Islet of Langerhans (tissue), 1 donor: ENCODE measurements at regions not wholly inside any gene's neighbourhood (a gene's known extent, or its start where the extent isn't known, plus 50 kb on each side); places are given as distances from the start of the nearest gene placed in this dataset.
A peak's percentile ranks its signal among the peaks of the same experiment; 100 is the strongest.
"Not testable (repeated sequence)": the region's sequence is repeated elsewhere in the genome, so short reads cannot be mapped to it uniquely, and the experiment has no call there.

ENCODE experiments used
- FAIRE-seq: peaks from one replicate; lab custom pipeline; 2011; peaks lifted over from hg19 to GRCh38; lab: Jason Lieb, UNC

DNA sequence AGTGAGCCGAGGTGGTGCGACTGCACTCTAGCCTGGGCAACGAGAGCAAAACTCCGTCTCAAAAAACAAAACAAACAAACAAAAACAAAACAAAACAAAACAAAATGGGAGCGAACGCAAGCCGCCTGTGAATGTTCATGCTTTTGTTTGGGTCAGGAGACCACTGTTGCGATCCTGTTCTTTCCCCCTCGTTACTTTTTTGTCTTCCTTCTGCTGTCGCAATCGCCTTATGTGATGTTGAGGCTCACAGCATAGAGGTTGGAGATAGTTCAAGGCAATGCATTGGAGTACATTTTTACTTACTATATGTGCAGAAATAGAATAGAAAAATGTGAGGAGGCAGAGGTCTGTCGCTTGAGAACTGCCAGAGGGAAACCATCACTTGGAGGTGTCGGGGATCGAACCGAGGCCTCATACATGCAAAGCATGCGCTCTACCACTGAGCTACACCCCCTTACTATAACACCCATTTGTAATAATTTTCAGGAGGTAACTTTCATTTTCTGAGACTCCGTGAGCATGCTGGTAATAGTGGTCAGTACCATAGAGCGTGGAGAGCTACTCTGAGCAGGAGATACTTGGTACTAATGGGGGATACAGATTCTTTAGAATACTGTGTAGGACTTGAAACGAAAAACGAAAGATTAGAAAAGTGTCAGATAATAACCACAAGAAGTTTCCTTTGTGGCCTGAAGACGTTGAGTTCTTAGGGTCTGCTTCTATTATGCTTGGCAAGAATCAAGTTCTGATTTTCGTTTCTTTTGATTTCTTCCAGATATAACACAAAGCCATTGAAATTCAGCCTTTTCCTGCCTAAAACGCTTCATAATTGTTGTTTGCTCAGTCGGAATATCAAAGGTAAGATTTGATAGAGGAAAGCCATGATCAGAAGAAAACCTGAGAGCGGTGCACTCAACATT lies 121.1 kb downstream of the TRIM27 start:
- FAIRE-seq, result no peak

GRCh38 chr6:28803337-28803709 lies 120.5 kb downstream of the TRIM27 start:
- FAIRE-seq, result no peak

GRCh38 chr6:28807682-28808280 lies 116.0 kb downstream of the TRIM27 start:
- no peak for FAIRE-seq

GRCh38 chr6:28808383-28808782 lies 115.4 kb downstream of the TRIM27 start:
- FAIRE-seq, result no peak

- no peak for FAIRE-seq
Measured at GRCh38 chr6:28809947-28810658, 113.7 kb downstream of the TRIM27 start.

- FAIRE-seq, result no peak
Measured at GRCh38 chr6:28810659-28811053, 113.1 kb downstream of the TRIM27 start.

DNA sequence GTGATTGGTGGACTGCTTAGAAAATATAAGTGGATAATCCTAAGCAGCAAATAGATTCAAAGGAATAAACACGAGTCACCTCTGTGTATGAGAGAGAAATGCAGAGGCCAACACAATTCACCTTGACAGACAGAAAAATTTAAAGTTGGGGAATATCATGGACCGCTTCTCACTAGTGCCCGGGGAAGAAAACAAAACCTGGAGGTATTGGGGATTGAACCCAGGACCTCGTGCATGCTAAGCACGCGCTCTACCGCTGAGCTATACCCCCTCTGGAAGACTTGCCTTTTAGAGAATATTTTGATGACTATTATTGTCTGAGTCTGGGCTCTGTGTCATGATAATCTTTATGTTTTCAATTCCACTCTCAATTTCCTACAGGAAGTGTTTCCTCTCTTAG lies 111.9 kb downstream of the TRIM27 start:
- no peak for FAIRE-seq

- FAIRE-seq, result no peak
Measured at GRCh38 chr6:28812778-28813569, 110.8 kb downstream of the TRIM27 start.

DNA sequence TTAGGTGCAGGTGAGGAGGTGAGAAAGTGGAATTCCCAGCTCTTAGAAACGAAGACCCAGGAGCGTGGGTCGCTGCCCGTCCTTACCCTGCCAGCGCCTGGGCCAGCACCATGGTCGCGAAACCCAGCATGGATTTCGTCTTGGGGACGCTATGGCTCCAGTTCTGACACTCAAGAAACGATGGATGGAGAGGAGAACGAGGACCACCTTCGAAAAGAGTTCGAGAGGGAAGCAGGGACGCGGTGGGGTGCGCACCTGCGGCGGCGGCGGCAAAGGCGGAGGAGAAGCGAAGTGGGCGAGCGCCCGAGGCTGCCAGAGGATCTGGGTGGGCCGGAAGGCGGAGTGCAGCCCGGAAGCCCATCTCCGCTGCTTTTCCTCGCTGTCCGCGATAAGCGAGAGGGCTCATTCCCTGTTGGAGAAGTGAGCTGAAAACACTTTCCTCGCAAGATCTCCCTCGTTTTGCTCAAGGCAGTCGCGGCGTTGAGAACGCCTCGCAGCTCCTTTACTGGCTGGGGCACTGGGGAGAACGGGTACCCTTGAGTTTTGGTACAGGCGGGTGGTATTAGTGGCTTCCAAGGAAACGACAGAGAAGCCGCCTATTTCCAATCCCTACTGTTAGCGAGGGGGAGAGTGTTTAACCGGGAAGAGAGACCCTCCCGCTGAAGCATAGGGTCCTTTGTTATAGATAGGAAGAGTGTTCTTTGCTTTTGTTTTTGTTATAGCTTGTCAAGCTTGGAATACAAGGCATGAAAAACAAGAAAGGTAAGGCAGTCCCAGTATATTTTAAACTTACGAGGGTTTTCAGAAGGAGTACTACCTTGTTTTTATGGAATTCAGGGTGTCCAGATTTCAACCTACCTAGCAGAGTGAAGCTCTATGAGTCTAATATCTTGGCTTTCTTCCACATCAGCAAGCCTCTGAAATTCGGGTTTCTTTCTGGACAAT lies 109.5 kb downstream of the TRIM27 start:
- FAIRE-seq, result no peak

GRCh38 chr6:28816339-28816908 lies 107.4 kb downstream of the TRIM27 start:
- FAIRE-seq, result no peak

DNA sequence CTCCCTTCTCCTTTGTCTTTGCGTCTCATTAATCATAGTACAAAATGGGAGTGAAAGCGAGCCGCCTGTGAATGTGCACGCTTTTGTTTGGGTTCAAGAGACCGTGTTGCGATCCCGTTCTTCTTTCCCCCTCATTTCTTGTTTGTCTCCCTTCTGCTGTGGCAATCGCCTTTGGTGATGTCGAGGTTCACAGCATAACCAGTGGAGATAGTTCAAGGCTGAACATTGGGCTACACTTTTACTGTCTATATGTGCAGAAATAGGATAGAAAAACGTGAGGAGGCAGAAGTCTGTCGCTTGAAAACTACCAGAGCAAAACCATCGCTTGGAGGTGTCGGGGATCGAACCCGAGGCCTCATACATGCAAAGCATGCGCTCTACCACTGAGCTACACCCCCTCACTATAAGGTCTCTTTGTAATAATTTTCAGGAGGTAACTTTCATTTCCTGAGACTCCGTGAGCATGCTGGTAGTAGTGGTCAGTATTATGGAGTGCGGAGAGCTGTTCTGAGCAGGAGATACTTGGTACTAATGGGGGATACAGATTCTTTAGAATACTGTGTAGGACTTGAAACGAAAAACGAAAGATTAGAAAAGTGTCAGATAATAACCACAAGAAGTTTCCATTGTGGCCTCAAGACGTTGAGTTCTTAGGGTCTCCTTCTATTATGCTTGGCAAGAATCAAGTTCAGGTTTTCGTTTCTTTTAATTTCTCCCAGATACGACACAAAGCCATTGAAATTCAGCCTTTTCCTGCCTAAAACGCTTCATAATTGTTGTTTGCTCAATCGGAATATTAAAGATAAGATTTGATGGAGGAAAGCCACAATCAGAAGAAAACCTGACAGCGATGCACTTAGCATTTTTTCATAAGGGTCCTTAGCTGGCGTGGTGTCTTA lies 106.6 kb downstream of the TRIM27 start:
- FAIRE-seq, result no peak

- no peak for FAIRE-seq
Measured at GRCh38 chr6:28817808-28818145, 106.0 kb downstream of the TRIM27 start.

GRCh38 chr6:28824793-28825731 lies 98.7 kb downstream of the TRIM27 start:
- no peak for FAIRE-seq

GRCh38 chr6:28825732-28826293 lies 98.0 kb downstream of the TRIM27 start:
- FAIRE-seq, result no peak

- FAIRE-seq, result not testable (repeated sequence)
Measured at GRCh38 chr6:28831683-28832082, 92.1 kb downstream of the TRIM27 start.

- FAIRE-seq, result not testable (repeated sequence)
Measured at GRCh38 chr6:28836703-28837102, 87.1 kb downstream of the TRIM27 start.

DNA sequence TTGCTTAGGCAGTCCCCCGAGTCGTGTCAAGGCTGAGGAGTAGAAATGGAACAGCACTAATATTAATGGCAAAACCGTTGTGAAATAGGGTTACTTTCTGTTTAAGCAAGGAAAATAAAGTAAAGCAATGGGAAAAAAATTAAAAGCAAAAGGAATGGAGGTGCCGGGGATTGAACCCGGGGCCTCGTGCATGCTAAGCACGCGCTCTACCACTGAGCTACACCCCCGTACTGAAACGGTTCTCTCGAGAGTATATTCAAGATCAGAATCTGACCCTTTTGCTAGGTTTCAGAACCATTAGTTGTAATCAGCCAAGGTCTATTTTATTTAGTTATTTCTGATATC lies 85.5 kb downstream of the TRIM27 start:
- peak; percentile 5 for FAIRE-seq

DNA sequence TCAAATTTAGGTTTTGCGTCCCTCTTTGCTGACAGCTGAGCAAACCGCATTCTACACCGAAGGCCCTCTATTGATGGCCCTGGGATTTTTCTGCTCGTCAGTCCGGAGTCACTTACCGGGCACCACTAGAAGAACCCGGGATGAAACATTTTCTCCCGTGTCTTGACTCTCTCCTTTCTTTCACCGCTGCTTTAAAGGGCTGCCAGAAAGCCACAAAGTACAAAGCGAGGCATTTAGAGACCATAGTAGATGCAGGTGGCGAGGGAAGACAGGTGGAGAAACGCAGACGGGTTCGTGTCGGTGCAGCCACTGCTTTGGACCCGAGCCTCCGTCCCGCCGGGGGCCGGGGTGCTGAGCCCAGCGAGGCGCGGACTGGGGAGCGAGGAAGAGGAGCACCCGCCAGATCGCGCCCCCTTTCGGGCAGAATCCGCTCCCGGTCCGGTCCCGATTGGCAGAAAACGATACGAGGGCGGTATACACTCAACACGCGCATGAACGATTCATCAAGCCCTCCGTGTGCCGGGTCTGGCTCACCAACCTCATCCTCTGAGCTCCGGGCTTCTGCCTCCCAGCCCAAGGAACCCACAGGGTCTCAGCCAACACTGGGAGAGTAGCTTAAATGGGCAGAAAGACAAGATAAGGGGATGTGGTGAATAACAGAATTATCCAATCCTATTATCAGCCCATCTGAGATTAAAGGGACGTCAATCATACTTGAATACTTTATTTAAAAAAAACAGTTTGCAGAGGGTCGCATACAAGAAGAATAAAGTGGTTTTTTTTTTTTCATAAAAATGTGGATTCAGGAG lies 84.9 kb downstream of the TRIM27 start:
- FAIRE-seq, result no peak
